OCI-LY7 (cell line): ENCODE measurements at regions not wholly inside any gene's neighbourhood (a gene's known extent, or its start where the extent isn't known, plus 50 kb on each side); places are given as distances from the start of the nearest gene placed in this dataset.
"Not testable (repeated sequence)": the region's sequence is repeated elsewhere in the genome, so short reads cannot be mapped to it uniquely, and the experiment has no call there.

Experiments used
- BruUV-seq: library from RNA; stranded (reverse); fragments of 400-500 nt; replicated peaks from 2 replicates; lab custom pipeline; 2021; lab: Mats Ljungman, UMichigan
- CTCF ChIA-PET: fragments of 300-600 bp; sonication (Branson Sonifier 250); formaldehyde crosslinking; loops from one replicate; lab custom pipeline; 2022; ENCODE audit warnings: antibody characterized with exemption; ENCODE audit not compliant: unreplicated experiment; lab: Charles Lee
- POLR2A ChIA-PET: fragments of 300-600 bp; sonication (Branson Sonifier 250); formaldehyde crosslinking; loops from one replicate; lab custom pipeline; 2022; ENCODE audit warnings: antibody characterized with exemption; lab: Charles Lee
- DNase-seq: peaks from one replicate; pipeline ENCODE4 v3.0.0-alpha.2; 2015; ENCODE audit warnings: low spot score
- H2AFZ ChIP-seq: fragments of 200-600 bp; sonication (generic), shearing (Covaris generic); 2 replicates; pipeline ENCODE4 v1.6.1; 2014; ENCODE audit warnings: mild to moderate bottlenecking, antibody characterized with exemption, low read length, moderate library complexity
- H3K27ac ChIP-seq: fragments of 200-600 bp; sonication (generic); 2 replicates; pipeline ENCODE4 v1.5.1; 2014; ENCODE audit warnings: mixed run types, low read depth, mild to moderate bottlenecking, moderate library complexity, low read length, inconsistent platforms; ENCODE audit not compliant: poor library complexity, severe bottlenecking
- H3K36me3 ChIP-seq: fragments of 200-600 bp; sonication (generic); 2 replicates; pipeline ENCODE4 v1.6.1; 2014; ENCODE audit warnings: mild to moderate bottlenecking, antibody characterized with exemption, low read length, moderate library complexity, mixed read lengths; ENCODE audit not compliant: insufficient read depth
- H3K4me1 ChIP-seq: fragments of 200-600 bp; sonication (generic); 2 replicates; pipeline ENCODE4 v1.5.1; 2014; ENCODE audit warnings: mild to moderate bottlenecking, low read length; ENCODE audit not compliant: insufficient read depth, poor library complexity, severe bottlenecking
- H3K4me2 ChIP-seq: fragments of 200-600 bp; sonication (generic); 2 replicates; pipeline ENCODE4 v1.6.1; 2014; ENCODE audit warnings: mild to moderate bottlenecking, low read length
- H3K4me3 ChIP-seq: fragments of 200-600 bp; sonication (generic); 2 replicates; pipeline ENCODE4 v1.5.1; 2014; ENCODE audit warnings: mild to moderate bottlenecking, low read depth, low read length; ENCODE audit not compliant: poor library complexity, severe bottlenecking
- H3K79me2 ChIP-seq: fragments of 200-600 bp; sonication (generic); 2 replicates; pipeline ENCODE4 v1.6.1; 2016; ENCODE audit warnings: low read depth, mild to moderate bottlenecking, low read length, moderate library complexity, mixed read lengths; ENCODE audit not compliant: insufficient read depth
- H3K9me2 ChIP-seq: fragments of 200-600 bp; sonication (generic); 2 replicates; pipeline ENCODE4 v1.6.1; 2016; ENCODE audit warnings: mild to moderate bottlenecking, low read length, mixed read lengths; ENCODE audit not compliant: insufficient read depth
- H3K9me3 ChIP-seq: fragments of 200-600 bp; sonication (generic); 2 replicates; pipeline ENCODE4 v1.6.1; 2014; ENCODE audit warnings: mild to moderate bottlenecking, mixed run types, low read length, mixed read lengths
- H4K20me1 ChIP-seq: fragments of 200-600 bp; sonication (generic); 2 replicates; pipeline ENCODE4 v1.6.1; 2014; ENCODE audit warnings: mild to moderate bottlenecking, antibody characterized with exemption, low read length, moderate library complexity, mixed read lengths; ENCODE audit not compliant: insufficient read depth
- CTCF ChIP-seq: fragments of 200-600 bp; sonication (generic); conservative IDR thresholded peaks from 2 replicates; pipeline ENCODE4 v1.5.1; 2014; ENCODE audit warnings: mild to moderate bottlenecking, antibody characterized with exemption, low read length, moderate library complexity, mixed read lengths
- EZH2phosphoT487 ChIP-seq: fragments of 200-600 bp; sonication (generic); IDR thresholded peaks from 2 replicates; pipeline ENCODE4 v1.6.1; 2018; ENCODE audit warnings: low read depth, borderline replicate concordance, mild to moderate bottlenecking, mixed run types, antibody characterized with exemption, low read length, moderate library complexity, mixed read lengths
- intact Hi-C: fragments of 100-400 bp; cut with micrococcal nuclease; formaldehyde crosslinking; loops from one replicate; pipeline ENCODE4 v1.10.0; 2022; ENCODE audit not compliant: unreplicated experiment

GRCh38 chr2:126288362-126288761 is 367.6 kb upstream of the GYPC start:
- Histone ChIP-seq H3K36me3 (no peaks in the 10 kb centered on the region), H3K4me2 (no peak overlapping the region), H3K27ac (no peak overlapping the region), H3K9me3 (no peaks in the 10 kb centered on the region), H2AFZ (no peak overlapping the region), H3K4me3 (no peak overlapping the region), H3K4me1 (no peaks in the 10 kb centered on the region), H3K9me2 (no peaks in the 10 kb centered on the region), H4K20me1 (no peaks in the 10 kb centered on the region), H3K79me2 (no peaks in the 10 kb centered on the region)
- TF ChIP-seq EZH2phosphoT487 = no peak
- no peak for TF ChIP-seq CTCF
- no peak for DNase-seq
- no TSS peak for BruUV-seq
- ChIA-PET POLR2A (no interaction called here), CTCF (no interaction called here)
- intact Hi-C loops = no loop called here

DNA sequence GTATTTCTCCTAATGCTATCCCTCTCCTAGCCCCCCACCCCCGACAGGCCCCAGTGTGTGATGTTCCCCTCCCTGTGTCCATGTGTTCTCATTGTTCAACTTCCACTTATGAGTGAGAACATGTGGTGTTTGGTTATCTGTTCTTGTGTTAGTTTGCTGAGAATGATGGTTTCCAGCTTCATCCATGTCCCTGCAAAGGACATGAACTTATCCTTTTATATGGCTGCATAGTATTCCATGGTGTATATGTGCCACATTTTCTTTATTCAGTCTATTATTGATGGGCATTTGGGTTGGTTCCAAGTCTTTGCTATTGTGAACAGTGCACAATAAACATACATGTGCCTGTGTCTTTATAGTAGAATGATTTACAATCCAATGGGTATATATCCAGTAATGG is 362.0 kb upstream of the GYPC start:
- H3K36me3 ChIP-seq, H3K4me3 ChIP-seq, H3K4me1 ChIP-seq, intact Hi-C loops, H3K9me3 ChIP-seq, H3K9me2 ChIP-seq, POLR2A ChIA-PET, H4K20me1 ChIP-seq, DNase-seq, CTCF ChIA-PET, H3K4me2 ChIP-seq, H3K79me2 ChIP-seq, H2AFZ ChIP-seq, BruUV-seq, H3K27ac ChIP-seq: not testable (repeated sequence)

GRCh38 chr2:126299469-126299976 is 356.4 kb upstream of the GYPC start:
- ChIA-PET POLR2A (no interaction called here), CTCF (no interaction called here)
- Histone ChIP-seq H3K4me1 (no peaks in the 10 kb centered on the region), H3K79me2 (no peaks in the 10 kb centered on the region), H3K36me3 (no peaks in the 10 kb centered on the region), H3K27ac (no peak overlapping the region), H3K4me2 (no peak overlapping the region), H2AFZ (no peak overlapping the region), H4K20me1 (no peaks in the 10 kb centered on the region), H3K9me3 (no peaks in the 10 kb centered on the region), H3K9me2 (no peaks in the 10 kb centered on the region), H3K4me3 (no peak overlapping the region)
- DNase-seq = no peak
- TF ChIP-seq EZH2phosphoT487 (no peak), CTCF (no peak)
- intact Hi-C loops = no loop called here
- no TSS peak for BruUV-seq
